22Rv1 (cell line): ENCODE measurements at regions not wholly inside any gene's neighbourhood (a gene's known extent, or its start where the extent isn't known, plus 50 kb on each side); places are given as distances from the start of the nearest gene placed in this dataset.

ENCODE experiments used
- H3K27ac ChIP-seq: fragments of 450-650 bp; 2 replicates; pipeline ENCODE4 v1.5.1; 2017
- ZFX ChIP-seq: fragments of 450-650 bp; IDR thresholded peaks from 2 replicates; pipeline ENCODE4 v1.6.1; 2017; ENCODE audit warnings: antibody characterized with exemption, borderline replicate concordance
- TF ChIP-seq, protein P1 (sequence below): fragments of 450-650 bp; IDR thresholded peaks from 2 replicates; pipeline ENCODE4 v1.5.1; 2017; ENCODE audit warnings: mild to moderate bottlenecking

DNA sequence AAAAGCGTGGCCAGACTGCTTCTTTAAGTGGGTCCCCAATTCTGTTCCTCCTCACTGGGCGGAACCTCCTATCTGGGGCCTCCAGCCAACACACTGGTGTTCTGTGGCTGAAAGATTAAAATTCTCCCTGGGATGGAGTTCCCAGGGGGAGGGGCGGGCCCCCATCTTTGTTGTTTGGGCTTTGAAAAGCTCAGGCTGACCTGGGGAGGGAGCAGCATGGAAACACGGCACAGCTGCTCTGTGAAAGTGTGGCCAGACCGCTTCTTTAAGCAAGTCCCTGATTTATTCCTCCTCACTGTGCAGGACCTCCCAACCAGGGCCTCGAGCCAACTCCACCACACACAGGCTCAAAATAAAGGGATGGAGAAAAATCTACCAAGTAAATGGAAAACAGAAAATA, 219.5 kb downstream of the TMEM47 start:
- H3K27ac ChIP-seq = no peak overlapping the region
- no peak for TF ChIP-seq ZFX
- TF ChIP-seq, protein P1, sequence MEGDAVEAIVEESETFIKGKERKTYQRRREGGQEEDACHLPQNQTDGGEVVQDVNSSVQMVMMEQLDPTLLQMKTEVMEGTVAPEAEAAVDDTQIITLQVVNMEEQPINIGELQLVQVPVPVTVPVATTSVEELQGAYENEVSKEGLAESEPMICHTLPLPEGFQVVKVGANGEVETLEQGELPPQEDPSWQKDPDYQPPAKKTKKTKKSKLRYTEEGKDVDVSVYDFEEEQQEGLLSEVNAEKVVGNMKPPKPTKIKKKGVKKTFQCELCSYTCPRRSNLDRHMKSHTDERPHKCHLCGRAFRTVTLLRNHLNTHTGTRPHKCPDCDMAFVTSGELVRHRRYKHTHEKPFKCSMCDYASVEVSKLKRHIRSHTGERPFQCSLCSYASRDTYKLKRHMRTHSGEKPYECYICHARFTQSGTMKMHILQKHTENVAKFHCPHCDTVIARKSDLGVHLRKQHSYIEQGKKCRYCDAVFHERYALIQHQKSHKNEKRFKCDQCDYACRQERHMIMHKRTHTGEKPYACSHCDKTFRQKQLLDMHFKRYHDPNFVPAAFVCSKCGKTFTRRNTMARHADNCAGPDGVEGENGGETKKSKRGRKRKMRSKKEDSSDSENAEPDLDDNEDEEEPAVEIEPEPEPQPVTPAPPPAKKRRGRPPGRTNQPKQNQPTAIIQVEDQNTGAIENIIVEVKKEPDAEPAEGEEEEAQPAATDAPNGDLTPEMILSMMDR = no peak

DNA sequence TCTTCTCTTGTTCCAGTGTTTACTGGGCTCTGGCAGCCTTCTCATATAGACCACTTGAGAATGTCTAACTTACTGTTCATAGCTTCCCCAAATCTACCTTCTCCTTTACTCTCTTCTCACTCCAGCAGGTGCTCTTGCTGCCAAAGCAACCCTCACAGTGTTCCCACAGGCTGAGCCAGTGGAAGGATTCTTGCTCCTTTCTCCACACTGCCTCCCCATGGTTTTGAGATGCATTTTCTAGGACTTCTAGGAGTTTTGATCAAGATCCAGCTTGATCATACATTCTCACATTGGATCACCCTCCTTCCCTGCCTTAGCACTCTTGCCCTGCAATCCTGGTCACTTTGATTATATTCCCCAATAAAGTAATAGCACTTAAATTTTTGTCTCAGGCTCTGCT, 230.8 kb downstream of the TMEM47 start:
- no peak for TF ChIP-seq ZFX
- TF ChIP-seq, protein P1 = peak; percentile 22; the same call in 1 of the 2 replicates
- H3K27ac ChIP-seq = no peak overlapping the region

DNA sequence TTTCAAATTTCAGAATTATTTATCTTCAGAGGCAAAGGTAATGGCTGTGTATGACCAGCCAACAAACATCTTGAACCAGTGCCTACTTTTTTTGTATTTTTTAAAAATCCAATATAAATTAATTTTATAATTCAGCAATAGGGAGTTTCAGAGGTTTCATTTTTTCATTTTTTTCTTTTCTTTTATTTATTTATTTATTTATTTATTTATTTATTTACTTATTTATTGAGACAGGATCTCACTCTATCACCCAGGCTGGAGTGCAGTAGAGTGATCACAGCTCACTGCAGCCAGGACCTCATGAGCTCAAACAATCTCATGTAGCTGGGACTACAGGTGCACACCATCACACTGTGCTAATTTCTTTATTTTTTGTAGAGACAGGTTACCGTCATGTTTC, 250.5 kb downstream of the TMEM47 start:
- H3K27ac ChIP-seq = no peak overlapping the region
- no peak for TF ChIP-seq ZFX
- TF ChIP-seq, protein P1 = no peak

- no peak overlapping the region for H3K27ac ChIP-seq
- TF ChIP-seq, protein P1 = no peak
- no peak for TF ChIP-seq ZFX
These were observed 252.6 kb downstream of the TMEM47 start for GRCh38 chrX:34404386-34405070.

DNA sequence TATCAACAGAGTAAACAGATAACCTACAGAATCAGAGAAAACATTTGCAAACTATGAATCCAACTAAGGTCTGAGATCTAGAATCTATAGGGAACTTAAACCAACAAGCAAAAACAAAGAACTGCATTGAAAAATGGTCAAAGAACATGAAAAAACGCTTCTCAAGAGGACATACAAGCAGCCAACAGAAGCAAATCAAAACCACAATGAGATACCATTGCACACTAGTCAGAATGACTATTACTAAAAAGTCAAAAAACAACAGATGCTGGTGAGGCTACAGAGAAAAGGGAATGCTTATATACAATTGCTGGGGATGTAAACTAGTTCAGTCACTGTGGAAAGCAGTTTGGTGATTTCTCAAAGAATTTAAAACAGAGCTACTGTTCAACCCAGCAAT, 255.7 kb downstream of the TMEM47 start:
- H3K27ac ChIP-seq = no peak overlapping the region
- TF ChIP-seq, protein P1 = no peak
- TF ChIP-seq ZFX = no peak

DNA sequence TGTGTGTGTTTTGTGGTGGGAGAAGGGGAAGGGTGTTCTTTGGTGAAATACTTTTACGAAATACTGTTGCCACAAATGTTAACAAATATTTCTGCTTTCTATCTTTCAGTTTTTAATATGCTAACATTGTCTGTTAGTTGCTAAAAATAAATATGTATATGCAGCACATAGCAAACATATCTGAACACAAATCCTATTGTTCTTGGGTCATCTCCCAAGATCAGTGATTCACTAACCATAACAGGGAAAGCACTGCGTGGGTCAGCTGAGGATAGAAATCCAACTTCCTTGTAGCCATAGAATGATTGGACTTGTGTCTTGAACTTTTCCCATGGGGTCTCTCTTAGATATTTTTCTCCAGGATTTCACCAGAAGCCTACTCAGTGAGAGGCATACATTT, 250.3 kb upstream of the FAM47A start:
- TF ChIP-seq, protein P1 = no peak
- no peak for TF ChIP-seq ZFX
- no peak overlapping the region for H3K27ac ChIP-seq

GRCh38 chrX:34381241-34381640, 249.1 kb upstream of the FAM47A start:
- TF ChIP-seq ZFX = no peak
- TF ChIP-seq, protein P1 = no peak
- H3K27ac ChIP-seq = no peak overlapping the region
